ENCODE measurements at regions not wholly inside any gene's neighbourhood (a gene's known extent, or its start where the extent isn't known, plus 50 kb on each side); places are given as distances from the start of the nearest gene placed in this dataset.

GRCh38 chr2:39541011-39541930 lies 104.2 kb upstream of the MAP4K3 start (continued):
- TF ChIP-seq FOSL2 (CRISPR knock-in tag; IDR thresholded peaks at IDR 0.05) (peak; percentile 62), NAIF1 (CRISPR knock-in tag; IDR thresholded peaks at IDR 0.05; ENCODE audit: borderline replicate concordance) (no peak), KLF15 (CRISPR knock-in tag; IDR thresholded peaks at IDR 0.05; ENCODE audit: borderline replicate concordance) (no peak), GTF3A (CRISPR knock-in tag; conservative IDR thresholded peaks at IDR 0.05) (no peak), FOXJ3 (CRISPR knock-in tag; IDR thresholded peaks at IDR 0.05; ENCODE audit: borderline replicate concordance) (peak; percentile 90; the same call in 1 of the 2 replicates), MAFF (IDR thresholded peaks at IDR 0.05; ENCODE audit: low read depth, low read length) (no peak), MTA1 (CRISPR knock-in tag; IDR thresholded peaks at IDR 0.05; ENCODE audit: borderline replicate concordance) (no peak), ZNF280B (CRISPR knock-in tag; IDR thresholded peaks at IDR 0.05; ENCODE audit: borderline replicate concordance) (no peak), JDP2 (CRISPR knock-in tag; IDR thresholded peaks at IDR 0.05; ENCODE audit: borderline replicate concordance) (no peak), ZNF564 (CRISPR knock-in tag; IDR thresholded peaks at IDR 0.05) (no peak), EEA1 (CRISPR knock-in tag; IDR thresholded peaks at IDR 0.05; ENCODE audit: borderline replicate concordance) (no peak), ZNF20 (CRISPR knock-in tag; IDR thresholded peaks at IDR 0.05) (no peak), ZNF501 (CRISPR knock-in tag; IDR thresholded peaks at IDR 0.05) (0 out of 2 replicates have a peak, but pooled peaks have one; percentile 16), NFKBIZ (CRISPR knock-in tag; IDR thresholded peaks at IDR 0.05) (no peak), ZNF451 (CRISPR knock-in tag; IDR thresholded peaks at IDR 0.05) (no peak), SNAPC2 (CRISPR knock-in tag; IDR thresholded peaks at IDR 0.05) (0 out of 2 replicates have a peak, but pooled peaks have one; percentile 43), ZNF30 (CRISPR knock-in tag; IDR thresholded peaks at IDR 0.05) (no peak), FOXP4 (CRISPR knock-in tag; IDR thresholded peaks at IDR 0.05) (peak; percentile 82), ONECUT2 (CRISPR knock-in tag; IDR thresholded peaks at IDR 0.05) (0 out of 2 replicates have a peak, but pooled peaks have one; percentile 9), NR2C2 (CRISPR knock-in tag; IDR thresholded peaks at IDR 0.05; ENCODE audit: borderline replicate concordance) (peak; percentile 28; the same call in 1 of the 2 replicates), ATF7 (IDR thresholded peaks at IDR 0.05) (peak; percentile 56; the same call in 1 of the 2 replicates), ATF7 (CRISPR knock-in tag; IDR thresholded peaks at IDR 0.05) (no peak; the same call in 1 of the 2 replicates), SUZ12 (IDR thresholded peaks at IDR 0.05; ENCODE audit: low read depth, low read length) (no peak), ZFYVE20 (CRISPR knock-in tag; IDR thresholded peaks at IDR 0.05; ENCODE audit: borderline replicate concordance, low read depth) (no peak), KDM5B (CRISPR knock-in tag; IDR thresholded peaks at IDR 0.05; ENCODE audit: borderline replicate concordance) (0 out of 2 replicates have a peak, but pooled peaks have one; percentile 23), GFI1 (CRISPR knock-in tag; IDR thresholded peaks at IDR 0.05; ENCODE audit: borderline replicate concordance) (peak; percentile 84), ZSCAN9 (CRISPR knock-in tag; IDR thresholded peaks at IDR 0.05; ENCODE audit: borderline replicate concordance) (peak; percentile 58)
